HG03442 (cell line): ENCODE measurements at regions not wholly inside any gene's neighbourhood (a gene's known extent, or its start where the extent isn't known, plus 50 kb on each side); places are given as distances from the start of the nearest gene placed in this dataset.

Experiments used
- ATAC-seq: cut with Tn5 transposase; IDR thresholded peaks from one replicate; pipeline ENCODE4 v1.9.1; 2021; ENCODE audit warnings: mild to moderate bottlenecking, moderate library complexity; ENCODE audit not compliant: unreplicated experiment

DNA sequence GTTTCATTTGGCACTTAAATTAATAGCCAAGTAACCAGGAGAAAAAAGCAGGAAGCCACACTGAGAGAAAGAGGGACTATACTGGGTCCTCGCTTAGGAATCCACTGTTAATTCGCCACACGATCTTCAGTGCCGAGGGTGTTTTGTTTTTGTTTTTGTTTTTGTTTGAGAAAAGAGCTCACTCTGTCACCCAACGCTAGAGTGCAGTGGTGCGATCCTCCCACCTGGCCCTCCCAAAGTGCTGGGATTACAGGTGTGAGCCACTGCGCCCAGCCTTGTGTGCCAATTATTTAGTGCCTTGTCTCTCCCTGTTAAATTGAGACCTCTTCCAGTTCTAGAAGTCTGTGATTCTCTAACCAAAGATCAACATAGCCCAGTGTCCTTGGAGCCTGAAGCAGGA is 53.8 kb upstream of the TPM1 start:
- no peak for ATAC-seq

- no peak for ATAC-seq
These were observed 53.0 kb upstream of the TPM1 start for GRCh38 chr15:62989366-62990055.

DNA sequence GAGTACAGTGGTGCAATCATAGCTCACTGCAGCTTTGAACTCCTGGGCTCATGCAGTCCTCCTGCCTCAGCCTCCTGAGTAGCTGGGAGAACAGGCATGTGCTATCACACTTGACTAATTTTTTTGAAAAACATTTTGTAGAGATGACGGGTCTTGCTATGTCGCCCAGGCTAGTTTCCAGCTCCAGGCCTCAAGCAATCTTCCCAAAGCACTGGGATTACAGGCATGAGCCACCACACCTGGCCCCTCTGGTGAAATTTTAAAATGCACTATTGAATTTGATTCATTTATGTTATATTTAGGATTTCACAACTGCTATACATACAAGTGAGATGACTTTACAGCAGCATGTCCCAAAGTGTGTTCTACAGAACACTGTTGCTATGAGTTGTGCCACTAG is 50.8 kb upstream of the TPM1 start:
- ATAC-seq = no peak

- ATAC-seq = no peak
These were observed 50.2 kb upstream of the TPM1 start for GRCh38 chr15:62992302-62992701.
